ENCODE measurements at regions not wholly inside any gene's neighbourhood (a gene's known extent, or its start where the extent isn't known, plus 50 kb on each side); places are given as distances from the start of the nearest gene placed in this dataset.

- DNase-seq: no peak
Observed at GRCh38 chr2:129881786-129882396, 97.6 kb upstream of the RAB6C start.

DNA sequence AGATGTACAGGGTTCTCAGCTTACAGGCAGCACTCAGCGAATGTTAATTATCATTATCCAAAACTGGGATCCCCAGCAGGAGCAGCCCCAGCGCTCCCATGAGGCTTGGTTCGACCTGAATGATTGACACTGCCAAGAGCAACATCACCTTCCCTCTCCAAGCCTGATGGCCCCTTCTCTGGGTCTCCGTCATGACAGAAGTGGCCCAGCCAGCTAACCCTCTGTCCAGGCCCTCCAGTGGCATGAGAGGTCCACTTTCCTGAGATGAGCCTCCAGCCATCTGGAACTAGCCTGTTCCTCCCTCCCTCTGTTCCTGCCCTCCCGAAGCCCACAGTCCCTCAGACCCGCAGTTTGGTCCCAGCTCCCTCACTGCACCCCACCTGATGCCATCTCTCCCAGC is 97.0 kb upstream of the RAB6C start:
- no peak for DNase-seq

DNA sequence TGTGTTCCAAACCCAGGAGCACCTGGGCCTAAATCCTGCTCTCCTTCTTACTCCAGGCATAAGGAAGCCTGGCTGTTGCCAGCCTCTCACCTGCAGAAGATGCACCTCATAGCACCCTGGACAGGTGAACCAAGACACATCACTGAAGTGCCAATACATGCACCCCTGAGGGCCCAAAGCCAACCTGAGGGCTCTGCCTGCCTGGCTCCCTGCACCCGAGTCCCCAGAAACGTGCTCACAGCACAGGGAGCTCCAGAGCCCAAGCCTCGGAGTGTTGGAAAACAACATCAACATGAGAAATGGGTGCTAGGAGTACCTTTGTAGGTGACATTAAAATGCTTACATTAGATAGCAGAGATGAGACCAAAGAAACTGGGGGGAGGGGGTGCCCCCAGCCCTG is 96.3 kb upstream of the RAB6C start:
- no peak for DNase-seq

- DNase-seq: no peak
Observed at GRCh38 chr2:129884221-129884786, 95.2 kb upstream of the RAB6C start.

DNA sequence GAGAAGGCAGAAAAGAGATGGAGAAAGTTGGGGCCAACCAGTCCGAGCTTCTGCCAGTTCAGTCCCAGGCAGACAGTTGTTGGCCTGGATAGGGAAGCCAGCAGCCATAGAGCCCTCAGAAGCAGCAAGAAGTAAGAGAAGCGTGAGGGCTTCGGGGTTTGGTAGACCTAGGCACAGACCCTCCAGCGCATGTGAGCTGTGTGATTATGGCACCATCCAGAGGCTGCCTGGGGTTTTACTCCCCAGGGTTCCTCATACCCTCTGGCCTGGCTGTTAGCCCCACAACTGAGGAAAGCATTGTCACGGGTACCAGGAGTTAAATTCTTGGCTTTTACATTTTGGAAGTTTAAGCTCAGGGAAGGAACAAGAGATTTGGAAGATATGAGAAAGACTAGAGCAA is 93.7 kb upstream of the RAB6C start:
- DNase-seq: no peak

DNA sequence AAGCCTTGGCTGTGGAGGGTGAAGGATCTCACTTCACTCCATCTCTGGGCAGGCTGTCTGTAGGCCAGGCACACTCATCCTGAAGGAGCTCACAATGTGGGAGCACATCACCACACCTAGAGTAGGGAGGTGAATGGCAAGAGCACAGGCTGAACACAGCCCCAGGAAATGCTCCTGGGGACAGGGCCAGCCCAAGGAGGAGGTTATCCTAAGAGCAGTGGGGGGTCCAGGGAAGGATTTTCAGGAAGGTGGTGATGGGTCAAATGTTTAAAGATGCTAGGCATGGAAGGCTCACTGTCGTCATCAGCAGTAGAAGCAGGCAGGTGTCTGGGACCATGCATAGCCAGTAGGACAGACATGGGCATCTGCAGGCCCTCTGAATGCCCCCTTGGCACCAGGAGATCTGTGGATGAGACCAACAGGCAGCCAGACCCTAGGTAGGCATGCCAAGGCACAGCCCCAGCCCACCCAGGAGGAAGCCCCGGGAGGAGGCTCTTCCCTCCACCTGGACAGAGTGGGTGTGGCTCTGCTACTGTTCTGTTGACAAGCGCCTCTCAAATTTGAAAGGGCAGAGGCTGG is 91.7 kb upstream of the RAB6C start:
- DNase-seq: no peak

DNA sequence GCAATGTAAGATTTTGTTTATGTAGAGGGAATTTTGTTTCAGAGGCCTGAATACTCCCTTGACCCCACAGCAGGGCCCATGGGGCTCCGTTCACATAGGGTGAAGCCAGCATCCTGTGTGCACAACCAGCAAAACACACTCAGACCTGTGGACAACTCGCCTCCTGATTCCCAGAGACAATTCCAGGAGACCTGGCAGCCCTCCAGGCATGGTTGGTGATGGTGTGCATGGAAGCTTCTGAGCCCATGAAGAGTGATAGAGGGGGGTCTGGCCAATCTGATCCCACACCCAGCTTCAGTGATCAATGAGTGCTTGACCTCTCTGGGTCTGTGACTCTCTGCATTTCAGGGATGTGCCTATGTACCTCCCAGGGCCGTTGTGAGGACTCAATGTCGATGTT is 91.0 kb upstream of the RAB6C start:
- no peak for DNase-seq

- no peak for DNase-seq
Observed at GRCh38 chr2:129888896-129889295, 90.6 kb upstream of the RAB6C start.

DNA sequence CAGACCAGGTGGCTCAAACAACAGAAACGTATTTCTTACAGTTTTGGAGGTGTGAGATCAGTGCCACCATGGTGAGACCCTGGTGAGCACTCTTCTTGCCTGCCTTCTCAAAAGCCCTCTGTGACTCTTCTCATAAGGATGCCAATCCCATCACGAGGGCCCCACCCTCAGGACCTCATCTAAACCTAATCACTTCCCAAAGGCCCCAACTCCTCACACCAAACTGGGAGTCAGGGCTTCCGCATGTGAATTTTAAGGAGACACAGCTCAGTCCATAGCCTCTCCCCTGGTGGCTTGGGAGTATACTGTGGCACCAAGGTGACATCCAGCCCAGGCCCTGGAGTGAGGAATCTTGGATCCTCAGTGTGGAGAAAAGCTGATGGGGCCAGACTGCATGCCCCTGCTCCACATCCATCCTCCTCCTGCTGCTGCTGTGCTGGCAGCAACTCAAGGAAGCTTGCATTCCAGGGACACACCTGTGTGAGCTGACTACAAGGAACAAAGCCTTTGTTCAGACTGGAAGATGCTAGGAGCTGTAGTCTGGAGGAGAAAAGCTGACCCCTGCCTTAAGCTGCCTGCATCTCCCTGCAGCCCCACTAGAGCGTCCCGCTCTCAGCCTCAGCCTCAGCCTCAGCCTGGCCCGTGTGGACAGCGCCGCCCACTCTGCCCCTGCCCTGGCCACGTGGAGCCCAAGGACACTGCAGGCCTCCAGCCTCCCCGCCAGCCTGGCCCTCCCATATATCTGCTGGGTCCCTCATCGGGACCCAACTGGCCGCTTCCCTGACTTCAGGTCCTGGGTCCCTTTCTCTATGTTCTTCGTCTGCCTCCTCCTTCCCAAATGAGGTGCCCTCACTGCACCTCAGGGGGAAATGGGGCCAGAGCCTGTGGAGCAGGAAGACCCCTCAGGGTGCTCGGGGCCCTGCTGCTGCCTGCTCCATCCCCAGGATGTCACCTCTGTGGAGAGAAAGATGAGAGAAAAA is 87.8 kb upstream of the RAB6C start:
- DNase-seq: no peak

DNA sequence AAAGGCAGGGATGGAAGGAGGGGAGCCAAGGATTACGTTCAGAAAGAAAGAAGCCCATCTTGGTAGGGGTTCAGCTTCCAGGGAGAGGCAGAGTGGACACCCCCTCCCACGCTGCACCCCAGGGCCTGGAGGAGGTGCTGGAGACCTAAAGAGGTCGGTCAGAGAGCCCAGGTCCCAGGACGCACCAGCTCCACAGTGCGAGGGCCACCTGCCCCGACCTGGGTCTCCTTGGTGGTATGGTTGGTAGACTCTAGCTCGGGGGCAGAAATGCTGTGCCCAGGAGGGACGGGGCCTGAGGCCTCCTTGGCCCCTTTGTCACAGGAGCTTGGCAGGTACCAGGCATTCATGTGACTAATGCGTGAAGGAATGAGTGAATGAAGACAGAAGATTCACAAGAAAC is 87.1 kb upstream of the RAB6C start:
- DNase-seq: no peak

DNA sequence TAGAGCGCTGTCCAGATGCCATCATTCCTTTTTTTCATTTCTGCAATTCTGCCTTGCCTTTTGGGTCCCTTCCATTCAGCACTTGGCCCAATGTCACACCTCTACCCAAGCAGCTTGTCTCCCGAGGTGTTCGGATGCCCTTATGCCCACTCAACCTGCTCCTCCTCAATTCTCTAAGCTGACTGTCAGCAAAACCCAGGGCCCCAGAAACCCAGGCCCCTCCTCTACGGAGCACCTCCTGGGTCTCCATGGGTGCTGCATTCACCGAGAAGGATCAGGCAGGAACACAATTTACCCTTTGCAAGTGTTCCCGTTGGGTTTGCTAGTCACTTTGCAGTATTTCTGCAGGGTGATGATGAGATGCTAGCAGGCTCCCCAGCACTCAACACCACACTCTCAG is 86.7 kb upstream of the RAB6C start:
- no peak for DNase-seq

DNA sequence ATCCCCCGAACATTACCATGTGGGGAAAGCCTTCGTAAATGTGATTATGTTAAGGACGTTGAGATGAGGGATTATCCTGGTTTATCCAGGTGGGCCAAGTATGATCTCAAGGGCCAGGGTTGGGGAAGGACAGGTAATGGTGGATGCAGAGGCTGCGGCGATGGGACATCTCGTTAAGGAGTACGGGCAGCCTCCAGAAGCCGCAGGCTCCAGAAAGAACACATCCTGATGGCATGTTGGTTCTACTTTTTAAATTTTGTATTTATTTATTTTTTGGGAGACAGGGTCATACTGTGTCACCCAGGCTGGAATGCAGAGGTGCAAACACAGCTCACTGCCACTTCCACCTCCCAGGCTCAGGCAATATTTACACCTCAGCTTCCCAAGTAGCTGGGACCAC is 86.2 kb upstream of the RAB6C start:
- no peak for DNase-seq

DNA sequence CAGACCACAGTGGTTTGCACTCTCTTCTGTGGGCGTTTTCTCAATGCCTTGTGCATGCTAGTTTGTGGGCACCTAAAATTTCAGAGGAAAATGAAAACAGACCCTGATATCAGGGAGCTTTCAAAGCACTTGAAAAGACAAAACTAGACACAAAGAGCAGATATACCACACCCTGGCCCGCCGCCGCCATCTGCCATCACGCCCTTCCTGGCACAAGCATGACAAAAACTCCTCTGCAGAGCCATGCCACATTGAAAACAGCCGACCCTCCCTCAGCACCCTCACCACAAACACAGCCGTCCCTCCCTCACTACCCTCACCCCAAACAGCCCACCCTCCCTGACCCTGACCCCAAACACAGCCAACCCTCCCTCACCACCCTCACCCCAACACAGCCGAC is 84.8 kb upstream of the RAB6C start:
- DNase-seq: no peak

DNA sequence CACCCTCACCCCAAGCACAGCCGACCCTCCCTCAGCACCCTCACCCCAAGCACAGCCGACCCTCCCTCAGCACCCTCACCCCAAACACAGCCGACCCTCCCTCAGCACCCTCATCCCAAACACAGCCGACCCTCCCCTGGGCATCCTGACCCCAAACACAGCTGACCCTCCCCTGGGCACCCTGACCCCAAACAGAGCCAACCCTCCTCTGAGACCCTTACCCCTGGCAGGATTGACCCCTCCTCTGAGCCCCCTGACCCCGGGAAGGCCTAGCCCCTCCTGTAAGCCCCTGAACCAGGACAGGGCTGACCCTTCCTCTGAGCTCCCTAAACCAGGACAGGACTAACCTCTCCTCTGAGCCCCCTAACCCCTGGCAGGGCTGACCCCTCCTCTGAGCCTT is 84.4 kb upstream of the RAB6C start:
- no peak for DNase-seq

DNA sequence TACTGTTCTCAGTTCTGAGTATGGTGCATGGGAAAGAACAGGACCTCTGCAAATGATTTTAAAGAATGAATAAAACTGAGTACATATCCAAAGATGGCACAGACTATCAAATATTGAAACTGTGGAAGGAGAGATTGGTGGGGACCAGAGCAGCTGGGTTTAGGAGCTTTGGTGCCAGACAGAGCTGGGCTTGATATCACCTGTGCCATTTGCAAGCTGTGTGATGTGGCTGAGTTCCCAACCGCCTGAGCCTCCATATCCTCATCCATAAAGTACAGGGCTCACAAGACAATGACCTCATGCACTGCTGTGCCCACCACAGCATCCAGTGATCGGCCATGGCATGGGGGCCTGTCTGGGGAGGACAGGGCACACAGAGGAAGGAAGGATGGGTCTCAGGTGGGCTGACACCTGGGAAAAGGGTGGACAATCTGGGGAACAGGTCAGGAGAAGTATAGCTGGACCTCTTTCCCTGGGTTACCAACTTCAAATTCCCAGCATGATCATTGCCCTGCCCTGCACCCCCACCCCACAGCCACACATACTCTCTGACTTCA is 83.9 kb upstream of the RAB6C start:
- DNase-seq: no peak

- no peak for DNase-seq
Observed at GRCh38 chr2:129896226-129897100, 83.0 kb upstream of the RAB6C start.

DNA sequence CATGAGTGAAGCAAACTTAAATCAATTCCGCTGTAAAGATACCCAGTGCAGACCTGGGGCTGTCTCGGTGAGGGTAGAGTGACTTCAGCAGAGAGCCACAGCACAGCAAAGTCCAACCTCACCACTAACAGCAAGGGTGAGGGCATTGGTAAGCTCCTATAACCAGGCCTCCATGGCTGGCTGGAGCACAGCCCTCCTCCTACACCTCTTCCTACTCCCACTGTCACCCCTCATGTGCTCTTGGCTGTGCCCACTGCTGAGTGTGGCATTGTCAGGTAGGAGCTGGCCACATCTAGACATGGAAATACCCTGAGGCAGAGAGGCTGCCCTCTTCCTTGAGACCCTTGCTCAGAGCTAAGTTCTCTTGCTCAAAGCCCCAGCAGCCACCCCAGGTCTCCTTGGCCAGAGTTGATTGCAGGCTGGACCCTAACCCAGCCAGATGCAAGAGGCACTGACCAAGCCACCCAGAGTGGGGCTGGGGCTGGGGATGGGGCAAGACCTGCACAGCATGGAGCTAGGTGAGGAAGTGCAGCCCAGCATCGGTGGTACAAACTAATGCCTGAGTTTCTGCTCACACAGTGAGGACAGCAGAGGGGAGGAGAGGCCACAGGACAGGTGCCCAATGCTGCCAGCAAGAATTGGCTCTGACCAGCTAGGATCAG is 77.6 kb upstream of the RAB6C start:
- DNase-seq: no peak

DNA sequence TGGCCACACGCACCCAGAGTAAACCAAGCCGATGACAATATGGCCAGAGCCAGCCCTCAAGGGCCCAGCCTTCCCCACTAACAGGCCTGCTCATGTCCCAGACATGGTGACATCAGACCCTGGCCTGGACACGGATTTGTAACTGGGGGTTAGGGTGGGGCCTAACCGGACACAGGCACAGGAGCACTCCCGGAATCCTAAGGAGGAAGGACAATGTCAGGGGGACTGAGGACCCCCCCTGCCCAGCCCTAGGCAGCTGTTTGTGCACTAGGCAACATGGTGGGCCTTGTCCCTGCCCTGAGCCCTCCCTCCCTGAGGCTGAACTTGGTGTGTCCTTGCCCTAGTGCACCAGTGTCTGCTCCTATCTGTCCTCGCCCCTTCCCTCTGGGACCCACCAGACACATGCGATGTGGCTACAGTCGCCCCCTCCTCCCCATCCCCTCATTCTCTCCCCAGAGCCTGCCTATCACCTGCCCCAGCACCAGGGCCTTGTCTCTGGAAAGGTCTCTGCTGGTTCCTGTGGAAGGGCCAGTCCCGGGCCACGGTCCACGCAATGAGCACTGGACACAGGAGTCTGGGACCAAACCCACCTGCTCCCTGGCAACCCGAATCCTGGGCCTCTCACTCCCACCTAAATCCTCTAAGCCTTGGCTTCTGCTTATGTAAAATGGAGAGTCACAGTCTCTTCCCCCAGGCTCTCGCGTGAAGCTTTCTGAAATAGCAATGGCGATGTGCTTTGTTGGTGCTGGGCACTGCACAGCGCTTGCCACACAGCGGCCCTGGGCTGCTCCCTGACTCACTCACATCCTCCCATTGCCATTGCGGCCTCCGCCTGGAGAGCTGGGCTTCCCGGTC is 76.5 kb upstream of the RAB6C start:
- no peak for DNase-seq

GRCh38 chr2:129903586-129904425 is 75.7 kb upstream of the RAB6C start:
- DNase-seq: no peak

Measured in T1000 (cell line).